ENCODE measurements at regions not wholly inside any gene's neighbourhood (a gene's known extent, or its start where the extent isn't known, plus 50 kb on each side); places are given as distances from the start of the nearest gene placed in this dataset.

GRCh38 chr5:97281257-97281656 lies 98.2 kb upstream of the RIOK2 start:
- TF ChIP-seq CTCF (IDR thresholded peaks at IDR 0.05) (no peak), POLR2A (IDR thresholded peaks at IDR 0.05) (no peak)
